Stimulated activated CD8-positive, alpha-beta memory T cell treated with anti-CD3 and anti-CD28 coated beads, Interleukin-12 subunit alpha, Interleukin-12 subunit beta, amount 100 ng/mL, for 24 hours (primary cell): ENCODE measurements at regions not wholly inside any gene's neighbourhood (a gene's known extent, or its start where the extent isn't known, plus 50 kb on each side); places are given as distances from the start of the nearest gene placed in this dataset.
"Not testable (repeated sequence)": the region's sequence is repeated elsewhere in the genome, so short reads cannot be mapped to it uniquely, and the experiment has no call there.

ENCODE experiments used
- DNase-seq: peaks from one replicate; pipeline ENCODE4 v3.0.0-alpha.2; 2020; ENCODE audit errors: extremely low read depth

DNA sequence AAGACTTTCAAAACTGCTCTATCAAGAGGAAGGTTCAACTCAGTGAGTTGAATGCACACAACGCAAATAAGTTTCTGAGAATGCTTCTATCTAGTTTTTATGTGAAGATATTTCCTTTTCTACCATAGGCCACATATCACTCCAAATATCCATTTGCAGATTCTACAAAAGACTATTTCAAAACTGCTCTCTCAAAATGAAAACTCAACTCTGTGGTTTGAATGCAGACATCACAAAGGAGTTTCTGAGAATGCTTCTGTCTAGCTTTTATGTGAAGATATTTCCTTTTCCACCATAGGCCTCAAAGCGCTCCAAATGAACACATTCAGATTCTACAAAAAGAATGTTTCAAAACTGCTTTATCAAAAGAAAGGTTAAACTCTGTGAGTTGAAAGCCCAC lies 1093.1 kb upstream of the DEFB115 start:
- DNase-seq, result not testable (repeated sequence)

DNA sequence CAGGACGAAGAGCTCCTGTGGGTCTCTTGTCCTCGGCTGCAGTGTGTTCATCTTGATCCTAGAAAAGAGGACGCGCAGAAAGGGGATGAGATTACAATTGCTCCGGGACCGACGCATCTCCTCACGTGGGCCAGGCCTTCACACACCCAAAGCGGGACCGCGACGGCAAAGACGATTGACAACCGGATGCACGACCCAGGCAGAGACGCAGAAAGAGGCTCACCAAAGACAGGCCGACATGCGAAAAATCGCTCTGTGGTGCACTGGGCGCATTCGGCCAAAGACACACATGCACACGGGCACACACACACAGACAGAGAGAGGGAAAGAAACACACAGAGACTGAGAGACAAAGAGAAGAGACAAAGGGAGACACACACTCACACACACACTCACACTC lies 1089.9 kb upstream of the DEFB115 start:
- no peak for DNase-seq

DNA sequence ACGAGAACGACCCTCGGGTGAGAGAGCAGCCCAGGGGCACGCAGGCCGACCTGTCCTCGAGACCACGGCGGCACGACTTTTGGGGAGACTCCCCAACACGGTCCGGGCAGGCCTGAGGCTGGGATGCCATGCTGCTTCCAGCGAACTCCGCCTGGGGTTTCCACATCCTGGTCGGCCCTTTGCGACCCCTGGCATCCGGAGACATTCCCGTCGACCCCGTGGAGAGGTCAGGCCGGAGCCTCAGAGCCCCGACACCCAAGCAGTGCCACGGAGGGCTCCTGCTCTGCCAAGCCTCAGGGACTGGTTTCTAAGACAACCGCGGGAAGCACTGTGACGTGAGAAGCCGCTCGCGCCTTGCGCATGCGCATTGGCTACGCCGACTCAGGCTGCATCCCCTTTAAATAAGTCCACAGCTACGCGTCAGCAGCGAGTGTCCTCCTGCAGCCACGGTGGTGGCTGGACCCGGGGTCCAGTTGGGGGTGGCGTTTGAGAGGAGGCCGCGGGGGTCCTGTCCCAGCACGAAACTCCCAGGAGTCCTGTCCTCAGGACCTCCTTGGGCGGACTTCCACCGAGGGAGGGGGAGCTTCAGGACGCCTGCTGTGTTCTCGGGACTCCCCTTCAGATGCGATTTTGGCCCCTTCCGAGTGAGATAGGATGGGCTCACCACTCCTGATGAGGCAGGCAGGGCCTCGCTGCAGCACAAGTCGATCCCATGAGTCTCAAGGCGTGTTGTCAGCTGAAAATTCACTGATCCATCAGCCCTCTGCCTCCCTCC lies 1089.3 kb upstream of the DEFB115 start:
- peak; percentile 3 for DNase-seq

DNA sequence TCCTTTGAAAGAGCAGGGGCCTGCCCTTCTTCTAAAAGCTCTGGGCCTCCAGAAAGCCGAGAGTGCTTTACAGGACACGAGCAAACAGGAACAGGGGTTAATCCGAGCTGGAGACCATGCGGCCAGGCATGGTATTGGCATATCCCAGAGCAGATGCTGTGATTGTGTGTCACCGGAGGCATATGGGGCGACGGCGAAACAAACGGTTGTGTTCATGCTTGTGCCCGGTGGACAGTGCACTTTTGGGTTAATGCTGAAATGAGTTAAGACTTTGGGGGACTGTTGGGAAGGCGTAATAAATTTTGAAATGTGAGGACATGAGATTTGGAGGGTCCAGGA lies 1088.7 kb upstream of the DEFB115 start:
- DNase-seq, result no peak

DNA sequence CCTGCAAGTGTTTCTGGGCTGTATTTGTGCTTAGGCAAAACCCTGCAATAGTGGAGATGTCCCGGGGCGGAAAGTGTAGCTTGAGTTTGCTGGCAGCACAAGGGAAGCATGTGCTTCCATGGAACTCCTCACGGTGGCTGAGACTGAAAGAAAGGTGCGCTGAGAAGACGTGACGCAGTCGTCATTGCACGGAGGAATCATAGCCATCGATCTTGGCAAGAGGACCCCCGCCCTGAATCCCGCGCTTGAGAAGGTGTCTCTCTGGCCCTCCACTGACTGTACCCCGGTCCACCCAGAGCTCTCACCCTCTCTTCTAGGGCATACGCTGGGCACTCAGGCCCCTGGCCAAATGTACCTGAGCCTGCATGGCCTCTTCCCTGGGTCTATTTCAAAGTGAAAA lies 1081.8 kb upstream of the DEFB115 start:
- DNase-seq, result no peak

DNA sequence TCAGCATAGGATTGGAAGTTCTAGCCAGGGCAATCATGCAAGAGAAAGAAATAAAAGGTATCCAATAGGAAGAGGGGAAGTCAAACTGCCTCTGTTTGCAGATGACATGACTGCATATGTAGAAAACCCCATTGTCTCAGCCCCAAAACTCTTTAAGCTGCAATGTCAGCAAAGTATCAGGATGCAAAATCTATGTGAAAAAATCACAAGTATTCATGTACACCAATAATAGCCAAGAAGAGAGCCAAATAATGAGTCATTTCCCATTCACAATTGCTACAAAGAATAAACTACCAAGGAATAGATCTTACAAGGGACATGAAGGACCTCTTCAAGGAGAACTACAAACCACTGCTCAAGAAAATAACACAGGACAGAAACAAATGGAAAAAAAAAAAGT lies 1074.3 kb upstream of the DEFB115 start:
- not testable (repeated sequence) for DNase-seq

DNA sequence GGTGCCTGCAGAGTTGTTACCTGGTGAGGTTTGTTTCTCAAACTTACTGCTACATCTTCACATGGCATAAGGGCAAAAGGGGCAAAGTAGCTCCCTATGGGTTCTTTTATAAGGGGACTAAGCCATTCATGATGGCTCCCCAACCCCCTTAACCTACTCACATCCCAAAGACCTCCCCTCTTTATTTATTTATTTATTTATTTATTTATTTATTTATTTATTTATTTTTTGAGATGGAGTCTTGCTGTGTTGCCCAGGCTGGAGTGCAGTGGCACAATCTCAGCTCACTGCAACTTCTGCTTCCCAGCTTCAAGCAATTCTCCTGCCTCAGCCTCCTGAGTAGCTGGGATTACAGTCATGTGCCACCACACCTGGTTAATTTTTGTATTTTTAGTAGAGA lies 1065.7 kb upstream of the DEFB115 start:
- not testable (repeated sequence) for DNase-seq

DNA sequence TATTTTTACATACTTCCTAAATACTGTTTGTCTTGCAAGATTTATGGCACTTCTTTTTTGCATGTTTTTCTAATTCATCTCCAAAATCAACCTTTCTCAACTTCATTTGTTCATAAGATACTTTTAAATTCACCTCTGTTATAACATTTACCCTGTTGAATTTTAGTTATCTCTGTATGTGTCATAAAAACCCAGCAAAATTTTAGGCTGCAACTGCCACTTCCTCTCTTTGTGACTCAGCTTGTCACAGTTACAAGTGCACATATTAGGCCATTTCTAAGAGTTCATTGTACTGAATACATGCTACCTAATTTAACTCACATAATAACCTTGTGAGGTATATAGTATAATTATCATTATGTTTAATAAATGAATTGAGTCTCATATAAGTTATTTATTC lies 1023.0 kb upstream of the DEFB115 start:
- not testable (repeated sequence) for DNase-seq

DNA sequence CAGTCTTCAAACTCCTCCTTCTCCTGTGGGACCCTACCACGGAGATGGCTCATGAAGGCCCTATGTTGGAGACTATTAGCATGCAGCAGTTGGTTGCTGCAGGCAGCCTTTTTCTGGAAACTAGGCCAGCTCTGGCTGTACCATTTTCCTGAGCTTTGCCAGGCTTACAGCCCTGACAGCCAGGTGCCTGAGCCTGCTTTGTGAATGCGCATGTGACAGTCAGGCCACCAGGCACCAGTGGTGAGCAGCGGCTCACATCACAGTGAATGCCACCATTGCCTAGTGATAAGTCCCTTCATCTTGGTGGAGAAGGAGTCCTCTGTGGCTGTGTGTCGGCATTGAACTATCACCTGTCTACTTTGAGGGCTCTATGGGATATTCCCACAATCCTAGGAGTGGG lies 982.4 kb upstream of the DEFB115 start:
- DNase-seq, result not testable (repeated sequence)

DNA sequence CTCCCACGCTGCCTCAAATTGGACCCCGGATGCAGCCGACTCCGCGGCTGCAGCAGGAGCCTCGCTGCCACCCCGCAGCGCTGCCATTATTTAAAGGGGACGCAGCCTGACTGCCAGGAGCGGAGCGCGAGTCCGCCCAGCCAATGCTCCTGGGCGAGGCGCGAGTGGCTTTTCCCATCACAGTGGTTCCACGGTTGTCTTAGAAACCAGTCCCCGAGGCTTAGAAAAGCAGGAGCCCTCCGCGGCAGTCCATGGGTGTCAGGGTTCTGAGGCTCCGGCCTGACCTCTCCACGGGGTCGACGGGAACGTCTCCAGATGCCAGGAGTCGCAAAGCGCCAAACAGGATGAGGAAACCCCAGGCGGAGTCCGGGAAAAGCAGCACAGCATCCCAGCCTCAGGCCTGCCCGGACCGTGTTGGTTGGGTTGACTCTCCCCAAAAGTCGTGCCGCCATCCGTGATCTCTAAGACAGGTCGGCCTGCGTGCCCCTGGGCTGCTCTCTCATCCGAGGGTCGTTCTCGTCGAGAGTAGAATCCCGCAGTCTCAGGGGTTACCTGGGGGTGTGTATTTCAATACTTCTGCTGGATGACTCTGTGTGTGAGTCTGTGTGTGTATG lies 975.8 kb upstream of the DEFB115 start:
- no peak for DNase-seq

DNA sequence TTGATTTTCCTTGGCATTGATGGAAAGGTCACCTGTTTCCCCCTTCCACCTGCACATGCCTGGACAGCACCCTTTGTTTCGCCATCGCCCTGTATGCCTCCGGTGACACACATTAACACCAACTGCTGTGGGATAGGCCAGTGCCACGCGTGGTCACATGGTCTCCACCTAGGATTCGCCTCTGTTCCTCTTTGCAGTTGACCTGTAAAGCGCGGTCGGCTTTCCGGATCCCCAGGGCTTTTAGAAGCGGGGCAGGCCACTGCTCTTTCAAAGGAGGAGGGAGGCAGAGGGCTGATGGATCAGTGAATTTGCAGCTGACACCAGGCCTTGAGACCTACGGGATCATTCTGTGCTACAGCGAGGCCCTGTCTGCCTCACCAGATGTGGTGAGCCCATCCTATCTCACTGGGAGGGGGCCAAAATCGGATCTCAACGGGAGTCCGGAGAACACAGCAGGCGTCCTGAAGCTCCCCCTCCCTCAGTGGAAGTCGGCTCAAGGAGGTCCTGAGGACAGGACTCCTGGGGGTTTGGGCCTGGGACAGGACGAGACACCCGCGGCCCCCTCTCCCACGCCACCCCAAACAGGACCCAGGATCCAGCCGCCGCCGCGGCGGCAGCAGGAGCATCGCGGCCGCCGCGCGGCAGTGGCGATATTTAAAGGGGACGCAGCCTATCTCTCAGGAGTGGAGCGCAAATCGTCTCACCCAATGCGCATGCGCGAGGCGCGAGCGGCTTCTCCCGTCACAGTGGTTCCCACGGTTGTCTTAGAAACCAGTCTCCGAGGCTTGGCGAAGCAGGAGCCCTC lies 973.8 kb upstream of the DEFB115 start:
- peak; percentile 61 for DNase-seq

DNA sequence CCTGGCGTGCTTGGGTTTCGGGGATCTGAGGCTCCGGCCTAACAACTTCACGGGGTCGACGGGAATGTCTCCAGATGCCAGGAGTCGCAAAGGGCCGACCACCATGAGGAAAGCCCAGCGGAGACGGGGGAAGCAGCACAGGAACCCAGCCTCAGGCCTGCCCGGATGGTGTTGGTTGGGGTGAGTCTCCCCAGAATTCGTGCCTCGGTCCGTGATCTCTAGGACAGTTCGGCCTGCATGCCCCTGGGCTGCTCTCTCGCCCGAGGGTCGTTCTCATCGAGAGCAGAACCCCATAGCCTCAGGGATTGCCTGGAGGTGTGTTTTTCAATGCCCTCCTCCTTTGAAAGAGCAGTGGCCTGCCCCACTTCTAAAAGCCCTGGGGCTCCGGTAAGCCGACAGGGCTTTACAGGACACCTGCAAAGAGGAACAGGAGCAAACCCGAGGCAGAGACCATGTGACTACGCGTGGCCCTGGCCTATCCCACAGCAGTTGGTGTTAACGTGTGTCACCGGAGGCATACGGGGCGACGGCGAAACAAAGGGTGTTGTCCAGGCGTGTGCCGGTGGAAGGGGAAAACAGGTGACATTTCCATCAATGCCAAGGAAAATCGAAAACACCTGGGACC lies 973.1 kb upstream of the DEFB115 start:
- DNase-seq, result no peak

DNA sequence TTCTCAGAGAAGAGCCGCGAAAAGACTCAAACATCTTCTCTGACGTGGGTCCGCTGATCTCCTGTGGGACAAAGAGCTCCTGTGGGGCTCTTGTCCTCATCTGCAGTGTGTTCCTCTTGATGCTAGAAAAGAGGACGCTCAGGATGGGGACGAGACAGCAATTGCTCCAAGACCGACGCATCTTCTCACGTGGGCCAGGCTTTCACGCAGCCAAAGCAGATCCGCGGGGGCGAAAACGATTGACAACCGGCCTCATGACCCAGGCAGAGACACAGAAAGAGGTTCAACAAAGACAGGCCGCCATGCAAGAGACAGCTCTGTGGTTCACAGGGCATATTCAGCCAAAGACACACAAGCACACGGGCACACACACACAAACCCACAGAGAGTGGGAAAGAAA lies 971.8 kb upstream of the DEFB115 start:
- DNase-seq, result no peak

DNA sequence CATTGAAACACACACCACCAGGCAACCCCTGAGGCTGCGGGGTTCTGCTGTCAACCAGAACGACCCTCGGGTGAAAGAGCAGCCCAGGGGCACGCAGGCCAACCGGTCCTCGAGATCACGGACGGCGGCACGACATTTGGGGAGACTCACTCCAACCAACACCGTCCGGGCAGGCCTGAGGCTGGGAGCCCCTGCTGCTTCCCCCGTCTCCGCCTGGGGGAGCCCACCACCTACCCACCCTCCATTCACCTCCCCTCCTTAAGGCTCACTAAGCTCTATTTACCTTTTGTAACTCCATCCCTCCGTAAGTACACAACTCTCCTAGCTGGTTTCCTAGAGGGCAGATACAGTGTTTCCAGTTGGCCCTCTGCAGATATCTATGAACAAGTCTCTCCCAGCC lies 971.3 kb upstream of the DEFB115 start:
- no peak for DNase-seq

DNA sequence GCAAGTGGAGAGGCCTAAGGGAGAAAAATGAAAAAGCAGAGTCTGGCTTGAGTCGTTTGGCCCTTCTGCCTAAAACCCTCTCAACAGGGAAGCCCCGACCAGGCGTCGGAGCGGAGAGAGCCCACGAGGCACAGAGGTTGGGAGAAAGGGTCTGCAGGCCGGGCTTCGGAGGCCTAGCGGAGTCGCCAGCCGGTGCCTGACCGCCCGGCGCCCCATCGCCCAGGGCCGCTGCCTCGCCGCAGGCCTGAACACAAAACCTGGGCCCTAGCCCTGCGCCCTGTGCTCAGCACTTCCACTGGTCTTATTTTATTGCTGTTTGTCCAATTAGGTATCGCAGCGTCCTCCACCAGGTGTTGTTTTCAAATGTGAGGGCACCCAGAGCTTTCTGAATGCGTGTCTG lies 970.0 kb upstream of the DEFB115 start:
- DNase-seq, result not testable (repeated sequence)

DNA sequence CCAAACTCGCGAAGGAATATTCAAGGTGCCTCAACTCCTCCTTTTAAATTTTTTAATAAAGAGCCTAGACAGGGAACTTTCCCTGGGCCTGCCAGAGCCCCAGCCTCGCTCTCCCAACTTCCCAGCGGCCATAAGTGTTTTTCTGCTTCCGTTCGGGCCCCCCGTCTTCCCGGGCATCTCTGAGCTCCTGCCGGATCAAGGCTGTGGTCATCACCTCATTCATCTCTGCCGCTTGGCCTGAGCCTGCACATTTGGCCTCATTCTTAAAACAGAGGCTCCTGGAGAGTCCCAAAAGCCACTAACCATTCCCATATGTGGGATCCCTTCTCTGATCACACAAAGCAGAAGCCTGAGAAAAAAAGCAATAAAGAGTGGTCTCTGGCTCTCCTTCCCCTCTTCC lies 969.1 kb upstream of the DEFB115 start:
- no peak for DNase-seq

DNA sequence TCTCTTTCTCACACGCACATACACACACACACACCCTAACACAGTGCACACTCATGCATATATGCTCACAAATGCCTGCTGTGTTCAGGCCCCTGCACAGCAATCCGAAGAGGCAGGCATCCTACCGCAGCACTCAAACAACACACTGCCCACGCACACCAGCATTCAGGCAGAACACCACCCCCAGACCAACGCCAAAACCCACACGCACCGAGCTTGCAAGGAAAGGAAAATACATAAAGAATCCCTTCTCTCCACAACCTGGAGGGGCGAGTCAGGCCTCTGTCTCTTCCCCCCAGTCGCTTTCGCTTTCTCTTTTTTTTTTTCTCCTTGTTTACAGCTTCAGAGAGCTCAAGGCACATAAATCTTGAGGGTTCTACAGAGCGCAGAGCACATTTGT lies 968.4 kb upstream of the DEFB115 start:
- not testable (repeated sequence) for DNase-seq

DNA sequence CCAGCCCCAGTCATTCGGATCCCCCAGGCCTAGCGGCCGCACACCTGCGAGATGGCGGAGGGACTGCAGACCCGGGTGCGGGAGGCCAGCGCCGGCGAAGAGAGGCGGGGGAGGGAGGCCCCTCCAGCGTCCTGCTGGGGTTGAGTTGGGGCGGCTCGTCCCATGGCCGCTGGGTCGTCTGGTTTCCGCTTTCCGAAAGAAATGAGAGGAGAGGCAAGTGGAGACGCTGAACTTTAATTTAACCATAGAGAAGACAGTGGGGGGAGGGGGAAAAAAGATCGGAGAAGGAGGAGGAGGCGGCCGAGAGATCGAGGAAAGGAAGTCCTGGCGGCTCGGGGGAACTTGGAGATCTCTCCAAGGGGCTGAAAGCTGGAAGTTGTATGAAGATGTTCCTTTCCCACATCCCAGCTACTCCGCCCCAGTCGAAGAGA lies 967.7 kb upstream of the DEFB115 start:
- DNase-seq, result not testable (repeated sequence)

DNA sequence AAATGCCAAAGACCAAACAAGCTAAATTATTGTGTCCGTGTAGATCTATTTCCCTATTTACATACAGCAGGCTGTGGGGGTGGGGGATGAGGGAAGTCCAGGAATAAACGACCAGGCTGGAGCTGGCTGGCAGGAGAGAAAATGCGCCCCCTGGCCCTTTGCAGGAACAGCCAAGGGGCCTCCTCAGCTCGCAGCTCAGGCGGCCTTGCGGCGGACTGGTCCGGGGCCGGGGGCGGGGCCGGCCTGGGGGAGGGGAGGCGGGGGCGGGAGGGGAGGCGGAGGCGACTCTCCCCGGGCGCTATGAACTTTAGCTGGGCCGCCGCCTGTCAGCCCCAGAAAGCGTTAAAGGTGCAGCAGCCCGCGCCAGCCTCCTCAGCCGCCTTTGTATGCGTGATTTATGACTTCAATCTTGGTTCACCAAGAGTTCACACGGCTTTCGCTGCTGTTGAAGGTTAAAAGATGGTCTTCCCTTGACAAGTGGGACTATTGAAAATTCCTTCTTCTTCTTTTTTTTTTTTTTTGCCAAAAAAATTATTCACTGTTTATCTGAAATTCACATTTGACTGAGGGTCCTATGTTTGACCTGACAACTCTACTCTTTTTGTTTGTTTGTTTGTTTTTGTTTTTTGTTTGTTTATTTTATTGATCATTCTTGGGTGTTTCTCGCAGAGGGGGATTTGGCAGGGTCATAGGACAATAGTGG lies 967.0 kb upstream of the DEFB115 start:
- not testable (repeated sequence) for DNase-seq

DNA sequence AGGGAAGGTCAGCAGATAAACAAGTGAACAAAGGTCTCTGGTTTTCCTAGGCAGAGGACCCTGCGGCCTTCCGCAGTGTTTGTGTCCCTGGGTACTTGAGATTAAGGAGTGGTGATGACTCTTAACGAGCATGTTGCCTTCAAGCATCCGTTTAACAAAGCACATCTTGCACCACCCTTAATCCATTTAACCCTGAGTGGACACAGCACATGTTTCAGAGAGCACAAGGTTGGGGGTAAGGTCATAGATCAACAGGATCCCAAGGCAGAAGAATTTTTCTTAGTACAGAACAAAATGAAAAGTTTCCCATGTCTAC lies 966.4 kb upstream of the DEFB115 start:
- not testable (repeated sequence) for DNase-seq

DNA sequence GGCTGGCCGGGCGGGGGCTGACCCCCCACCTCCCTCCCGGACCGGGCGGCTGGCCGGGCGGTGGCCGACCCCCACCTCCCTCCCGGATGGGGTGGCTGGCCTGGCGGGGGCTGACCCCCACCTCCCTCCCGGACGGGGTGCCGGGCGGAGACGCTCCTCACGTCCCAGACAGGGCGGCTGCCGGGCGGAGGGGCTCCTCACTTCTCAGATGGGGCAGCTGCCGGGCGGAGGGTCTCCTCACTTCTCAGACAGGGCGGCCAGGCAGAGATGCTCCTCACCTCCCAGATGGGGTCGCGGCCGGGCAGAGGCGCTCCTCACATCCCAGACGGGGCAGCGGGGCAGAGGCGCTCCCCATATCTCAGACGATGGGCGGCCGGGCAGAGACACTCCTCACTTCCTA lies 965.8 kb upstream of the DEFB115 start:
- not testable (repeated sequence) for DNase-seq

DNA sequence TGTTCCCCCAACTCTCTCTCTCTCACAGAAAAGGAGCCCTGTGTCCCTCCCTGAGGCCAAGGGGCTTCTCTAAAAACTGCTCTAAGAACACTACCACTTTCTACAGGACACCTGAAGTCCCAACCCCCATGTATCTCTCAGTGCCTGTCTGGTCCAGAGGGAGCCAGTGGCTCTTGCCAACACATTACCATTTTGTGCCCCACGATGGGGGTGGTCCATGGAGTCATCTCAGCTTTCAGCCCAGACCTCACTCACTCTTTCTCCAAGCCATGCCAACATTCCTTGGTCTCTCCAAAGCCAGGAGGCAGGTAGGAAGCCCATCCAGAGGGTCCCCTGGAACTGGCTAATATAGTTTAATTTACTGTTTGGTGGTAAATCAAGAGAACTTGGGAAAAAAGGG lies 962.1 kb upstream of the DEFB115 start:
- DNase-seq, result not testable (repeated sequence)
